ENCODE measurements at regions not wholly inside any gene's neighbourhood (a gene's known extent, or its start where the extent isn't known, plus 50 kb on each side); places are given as distances from the start of the nearest gene placed in this dataset.

GRCh38 chr5:2265341-2265740, 382.6 kb upstream of the IRX4 start:
- H3K27ac ChIP-seq (ENCODE audit: low read length) = no peak overlapping the region
- H3K4me2 ChIP-seq (ENCODE audit: low read length) = no peak overlapping the region
- no peak overlapping the region for H2AFZ ChIP-seq (ENCODE audit: low read depth, low read length)
- H3K9me2 ChIP-seq (ENCODE audit: insufficient read depth, low read length) = no peaks in the 10 kb centered on the region
- TF ChIP-seq EZH2 (IDR thresholded peaks at IDR 0.05; ENCODE audit: borderline replicate concordance, insufficient read depth, low read length, poor library complexity, severe bottlenecking) (no peak), RAD21 (conservative IDR thresholded peaks at IDR 0.05) (no peak), SMC3 (conservative IDR thresholded peaks at IDR 0.05; ENCODE audit: poor library complexity) (no peak), REST (IDR thresholded peaks at IDR 0.05; ENCODE audit: borderline replicate concordance) (no peak), TAF1 (IDR thresholded peaks at IDR 0.05; ENCODE audit: low read depth) (no peak)
- H3K4me3 ChIP-seq (ENCODE audit: low read length) = no peak overlapping the region
- no peaks in the 10 kb centered on the region for H3K9me3 ChIP-seq (ENCODE audit: low read length)
- H3K36me3 ChIP-seq (ENCODE audit: insufficient read depth, low read length) = no peaks in the 10 kb centered on the region
- no peak overlapping the region for H3K9ac ChIP-seq (ENCODE audit: low read length)
- H3F3A ChIP-seq (ENCODE audit: insufficient read depth, low read length, poor library complexity, severe bottlenecking) = no peaks in the 10 kb centered on the region
- no peaks in the 10 kb centered on the region for H3K27me3 ChIP-seq (ENCODE audit: insufficient read depth, low read depth, low read length)
- no peaks in the 10 kb centered on the region for H4K20me1 ChIP-seq (ENCODE audit: insufficient read depth)
- no peaks in the 10 kb centered on the region for H3K79me2 ChIP-seq (replicated peaks; ENCODE audit: insufficient read depth, low read length)

GRCh38 chr5:2263763-2264162, 381.0 kb upstream of the IRX4 start:
- H3K9me2 ChIP-seq (ENCODE audit: insufficient read depth, low read length) = no peaks in the 10 kb centered on the region
- H3K4me2 ChIP-seq (ENCODE audit: low read length) = no peak overlapping the region
- H3K36me3 ChIP-seq (ENCODE audit: insufficient read depth, low read length) = no peaks in the 10 kb centered on the region
- no peaks in the 10 kb centered on the region for H4K20me1 ChIP-seq (ENCODE audit: insufficient read depth)
- H3K4me3 ChIP-seq (ENCODE audit: low read length) = no peak overlapping the region
- no peaks in the 10 kb centered on the region for H3K27me3 ChIP-seq (ENCODE audit: insufficient read depth, low read depth, low read length)
- no peak overlapping the region for H3K27ac ChIP-seq (ENCODE audit: low read length)
- H2AFZ ChIP-seq (ENCODE audit: low read depth, low read length) = no peak overlapping the region
- no peak overlapping the region for H3K9ac ChIP-seq (ENCODE audit: low read length)
- TF ChIP-seq TAF1 (IDR thresholded peaks at IDR 0.05; ENCODE audit: low read depth) (no peak), CTCF (IDR thresholded peaks at IDR 0.05; ENCODE audit: poor library complexity, severe bottlenecking) (no peak)
- H3K9me3 ChIP-seq (ENCODE audit: low read length) = no peaks in the 10 kb centered on the region
- no peaks in the 10 kb centered on the region for H3K79me2 ChIP-seq (replicated peaks; ENCODE audit: insufficient read depth, low read length)
- no peaks in the 10 kb centered on the region for H3F3A ChIP-seq (ENCODE audit: insufficient read depth, low read length, poor library complexity, severe bottlenecking)

- H3K9me3 ChIP-seq (ENCODE audit: low read length) = no peaks in the 10 kb centered on the region
- no peak overlapping the region for H2AFZ ChIP-seq (ENCODE audit: low read depth, low read length)
- no peak overlapping the region for H3K4me3 ChIP-seq (ENCODE audit: low read length)
- H3K79me2 ChIP-seq (replicated peaks; ENCODE audit: insufficient read depth, low read length) = no peaks in the 10 kb centered on the region
- no peaks in the 10 kb centered on the region for H3K27me3 ChIP-seq (ENCODE audit: insufficient read depth, low read depth, low read length)
- no peaks in the 10 kb centered on the region for H3F3A ChIP-seq (ENCODE audit: insufficient read depth, low read length, poor library complexity, severe bottlenecking)
- no peak overlapping the region for H3K4me2 ChIP-seq (ENCODE audit: low read length)
- no peaks in the 10 kb centered on the region for H3K9me2 ChIP-seq (ENCODE audit: insufficient read depth, low read length)
- H3K27ac ChIP-seq (ENCODE audit: low read length) = no peak overlapping the region
- H3K36me3 ChIP-seq (ENCODE audit: insufficient read depth, low read length) = no peaks in the 10 kb centered on the region
- no peak overlapping the region for H3K9ac ChIP-seq (ENCODE audit: low read length)
- no peaks in the 10 kb centered on the region for H4K20me1 ChIP-seq (ENCODE audit: insufficient read depth)
- TF ChIP-seq RAD21 (conservative IDR thresholded peaks at IDR 0.05) (no peak), EZH2 (IDR thresholded peaks at IDR 0.05; ENCODE audit: borderline replicate concordance, insufficient read depth, low read length, poor library complexity, severe bottlenecking) (no peak), CTCF (IDR thresholded peaks at IDR 0.05; ENCODE audit: poor library complexity, severe bottlenecking) (no peak), SMC3 (conservative IDR thresholded peaks at IDR 0.05; ENCODE audit: poor library complexity) (no peak), POLR2AphosphoS5 (IDR thresholded peaks at IDR 0.05) (no peak), MXI1 (conservative IDR thresholded peaks at IDR 0.05; ENCODE audit: poor library complexity, severe bottlenecking) (no peak), REST (IDR thresholded peaks at IDR 0.05; ENCODE audit: borderline replicate concordance) (no peak), TAF1 (IDR thresholded peaks at IDR 0.05; ENCODE audit: low read depth) (no peak), EP300 (conservative IDR thresholded peaks at IDR 0.05; ENCODE audit: poor library complexity, severe bottlenecking) (no peak)
These were observed 379.9 kb upstream of the IRX4 start for GRCh38 chr5:2262620-2263019.

Data from neural cell (in vitro differentiated cells).